HG02973 (cell line): ENCODE measurements at regions not wholly inside any gene's neighbourhood (a gene's known extent, or its start where the extent isn't known, plus 50 kb on each side); places are given as distances from the start of the nearest gene placed in this dataset.
"Not testable (repeated sequence)": the region's sequence is repeated elsewhere in the genome, so short reads cannot be mapped to it uniquely, and the experiment has no call there.

Experiments used
- ATAC-seq: cut with Tn5 transposase; IDR thresholded peaks from one replicate; pipeline ENCODE4 v1.9.1; 2021; ENCODE audit warnings: moderate library complexity; ENCODE audit not compliant: unreplicated experiment

GRCh38 chr2:182477774-182478173 lies 50.9 kb upstream of the PDE1A start:
- ATAC-seq, result no peak

DNA sequence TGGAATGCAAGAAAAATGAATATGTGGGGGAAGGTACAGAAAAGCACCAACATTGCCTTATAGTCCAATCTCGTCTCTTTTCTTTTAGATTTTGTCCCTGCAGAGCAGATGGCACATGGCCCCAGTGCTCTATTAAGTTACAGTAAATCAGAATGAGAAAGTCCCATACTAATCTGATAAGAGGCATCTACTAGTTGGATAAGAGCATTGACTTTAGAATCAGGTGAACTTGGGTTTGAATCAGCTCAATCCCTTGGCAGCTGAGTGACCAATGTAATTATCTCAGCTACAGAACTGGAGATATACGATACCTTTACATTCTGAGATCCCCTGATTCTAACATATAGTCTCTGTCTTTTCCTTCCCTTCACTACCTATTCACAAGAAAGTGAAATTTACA lies 54.8 kb upstream of the PDE1A start:
- ATAC-seq, result no peak

- ATAC-seq, result no peak
Observed at GRCh38 chr2:182482511-182482910, 55.7 kb upstream of the PDE1A start.

GRCh38 chr2:182496596-182496995 lies 69.8 kb upstream of the PDE1A start:
- ATAC-seq, result no peak

GRCh38 chr2:182499706-182500470 lies 73.1 kb upstream of the PDE1A start:
- no peak for ATAC-seq

DNA sequence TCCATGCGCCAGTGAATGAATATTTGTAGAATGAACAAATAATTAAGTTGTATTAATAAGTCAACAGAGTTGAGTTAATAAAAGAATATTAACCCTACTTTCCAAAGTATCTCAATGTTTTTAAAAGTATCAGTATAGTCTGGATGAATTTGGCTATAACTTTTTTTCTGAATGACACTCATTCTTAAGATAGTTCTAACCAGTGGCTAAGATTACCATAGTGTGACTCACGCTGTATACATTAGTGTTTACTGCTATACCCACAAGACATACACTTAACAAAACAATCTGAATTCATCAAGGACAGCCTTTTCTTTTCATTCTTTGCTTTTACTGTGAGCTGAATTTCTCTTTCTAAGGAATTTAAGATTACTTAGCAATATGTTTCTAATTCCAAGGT lies 77.0 kb upstream of the PDE1A start:
- no peak for ATAC-seq

DNA sequence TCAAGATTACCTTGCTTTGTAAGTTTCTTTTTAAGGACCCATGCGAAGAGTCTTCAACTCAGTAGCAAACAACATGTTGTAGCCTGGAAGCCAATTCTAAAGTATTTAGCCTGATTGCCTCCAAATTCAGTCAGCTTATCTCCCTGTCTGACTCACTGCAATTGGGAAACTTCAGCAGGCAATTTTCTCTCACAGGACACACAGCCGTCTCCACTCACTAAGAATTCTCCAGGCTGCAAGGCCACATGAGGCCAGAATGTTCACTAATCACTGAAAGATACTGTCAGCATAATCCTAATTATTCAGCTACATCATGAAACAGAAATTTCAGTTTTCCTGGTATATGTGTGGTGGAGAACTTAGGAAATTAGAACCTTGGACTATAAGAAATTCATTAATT lies 78.1 kb upstream of the PDE1A start:
- no peak for ATAC-seq

- ATAC-seq, result no peak
Observed at GRCh38 chr2:182506606-182507005, 79.8 kb upstream of the PDE1A start.

DNA sequence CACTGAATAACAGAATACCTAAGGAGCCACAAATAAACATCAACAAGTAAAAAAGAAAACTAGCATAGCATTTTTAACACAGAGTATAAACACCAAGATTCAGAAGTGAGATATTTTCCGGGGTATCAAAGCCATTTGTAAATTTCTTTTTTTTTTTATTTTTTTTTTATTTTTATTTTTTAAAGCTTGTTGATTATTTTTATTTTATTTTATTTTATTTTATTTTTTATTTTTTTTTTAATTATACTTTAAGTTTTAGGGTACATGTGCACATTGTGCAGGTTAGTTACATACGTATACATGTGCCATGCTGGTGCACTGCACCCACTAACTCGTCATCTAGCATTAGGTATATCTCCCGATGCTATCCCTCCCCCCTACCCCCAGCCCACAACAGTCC lies 81.7 kb upstream of the PDE1A start:
- not testable (repeated sequence) for ATAC-seq

GRCh38 chr2:182509216-182509615 lies 82.4 kb upstream of the PDE1A start:
- ATAC-seq, result no peak

GRCh38 chr2:182521453-182522404 lies 94.9 kb upstream of the PDE1A start:
- no peak for ATAC-seq

GRCh38 chr2:182522405-182522896 lies 95.6 kb upstream of the PDE1A start:
- no peak for ATAC-seq

- no peak for ATAC-seq
Observed at GRCh38 chr2:182522972-182523473, 96.2 kb upstream of the PDE1A start.

DNA sequence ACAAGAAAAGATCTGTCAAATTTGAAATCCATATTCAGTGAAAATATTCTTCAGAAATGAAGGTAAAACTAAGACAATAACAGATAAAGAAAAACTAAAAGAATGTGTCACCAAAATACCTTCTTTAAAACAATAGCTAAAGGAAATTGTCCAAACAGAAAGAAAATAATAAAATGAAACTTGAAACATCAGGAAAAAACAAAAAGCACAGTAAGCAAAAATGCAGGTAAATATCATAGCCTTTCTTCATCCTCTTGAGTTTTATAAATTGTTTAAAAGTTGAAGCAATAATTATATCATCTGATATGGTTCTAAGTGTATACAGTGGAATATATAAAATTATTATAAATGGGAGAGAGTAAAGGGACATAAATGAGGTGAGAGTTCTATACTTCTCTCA lies 103.8 kb upstream of the PDE1A start:
- no peak for ATAC-seq

GRCh38 chr2:182540252-182540651 lies 113.4 kb upstream of the PDE1A start:
- ATAC-seq, result no peak

GRCh38 chr2:182541268-182541667 lies 114.4 kb upstream of the PDE1A start:
- ATAC-seq, result peak; percentile 58

DNA sequence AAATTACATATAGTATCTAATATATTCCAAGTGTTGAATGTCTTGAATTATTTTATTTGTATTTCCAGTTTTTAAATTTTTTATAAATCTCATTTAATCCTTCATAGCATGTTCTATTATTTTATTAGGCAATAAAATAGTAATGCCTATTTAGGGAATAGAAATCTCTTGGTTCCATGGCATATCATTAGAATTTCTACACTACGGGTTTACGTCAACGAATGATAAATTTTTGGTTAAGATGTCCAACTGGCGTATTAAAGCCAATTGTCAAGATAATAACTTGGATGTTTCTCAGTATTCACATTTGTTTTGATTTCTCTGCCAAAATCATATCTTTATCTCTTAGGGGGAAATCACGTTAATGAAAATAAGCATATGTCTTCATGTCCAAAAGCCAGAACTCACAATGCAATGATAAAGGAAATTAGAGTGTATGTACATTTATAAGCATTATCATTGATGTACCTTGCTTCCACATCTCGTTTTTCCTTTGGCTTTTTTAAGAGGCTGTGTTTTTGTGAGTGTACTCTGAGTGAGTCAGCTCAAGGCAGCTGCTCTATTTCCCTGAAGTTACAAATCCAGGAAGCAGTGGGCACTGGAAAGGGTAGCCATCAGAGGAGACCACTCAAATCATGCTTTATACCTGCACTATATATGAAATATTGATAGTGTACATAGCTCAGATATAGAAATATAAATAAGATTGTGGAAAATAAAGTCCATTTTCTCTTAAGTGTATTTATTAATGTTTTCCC lies 115.8 kb upstream of the PDE1A start:
- ATAC-seq, result no peak

- ATAC-seq, result no peak
Observed at GRCh38 chr2:182543741-182544525, 117.1 kb upstream of the PDE1A start.

GRCh38 chr2:182545420-182546167 lies 118.8 kb upstream of the PDE1A start:
- ATAC-seq, result peak; percentile 76
